MM.1S (cell line): ENCODE measurements at regions not wholly inside any gene's neighbourhood (a gene's known extent, or its start where the extent isn't known, plus 50 kb on each side); places are given as distances from the start of the nearest gene placed in this dataset.

ENCODE experiments used
- CTCF ChIP-seq: fragments of 300-600 bp; sonication (generic); IDR thresholded peaks from 2 replicates; pipeline ENCODE4 v1.5.1; 2016; ENCODE audit warnings: antibody characterized with exemption, low read length, mixed read lengths
- EZH2 ChIP-seq: fragments of 300-600 bp; sonication (generic); optimal IDR thresholded peaks from 2 replicates; pipeline ENCODE3; 2017; ENCODE audit warnings: low read depth, mild to moderate bottlenecking, antibody characterized with exemption, low read length, mixed read lengths
- EZH2phosphoT487 ChIP-seq: fragments of 300-600 bp; sonication (generic); IDR thresholded peaks from 2 replicates; pipeline ENCODE4 v1.6.1; 2018; ENCODE audit warnings: antibody characterized with exemption, low read length

- TF ChIP-seq CTCF (no peak), EZH2phosphoT487 (no peak), EZH2 (no peak)
Observed at GRCh38 chr15:98401029-98401428, 247.3 kb upstream of the IGF1R start.
